Frontal cortex (tissue), 3 donors: ENCODE measurements at regions not wholly inside any gene's neighbourhood (a gene's known extent, or its start where the extent isn't known, plus 50 kb on each side); places are given as distances from the start of the nearest gene placed in this dataset.

ENCODE experiments used
- DNase-seq, 2 donors: peaks; one replicate each; pipeline ENCODE4 v3.0.0; 2012; ENCODE audit warnings: low spot score in 2 of 2
- FAIRE-seq: peaks from 2 replicates; lab custom pipeline; 2012; peaks lifted over from hg19 to GRCh38; lab: Jason Lieb, UNC
- donor health status: control.
- donor health status: control.
- donor health status: control.

GRCh38 chr6:170125456-170126300, 165.2 kb downstream of the DLL1 start:
- DNase-seq, result no peak
- FAIRE-seq, result no peak

GRCh38 chr6:170124836-170125235, 166.0 kb downstream of the DLL1 start:
- no peak for FAIRE-seq
- no peak for DNase-seq

- DNase-seq, result no peak
- FAIRE-seq, result no peak
Observed at GRCh38 chr6:170124150-170124549, 166.7 kb downstream of the DLL1 start.

GRCh38 chr6:170122651-170123050, 168.2 kb downstream of the DLL1 start:
- DNase-seq, result no peak
- no peak for FAIRE-seq

- no peak for FAIRE-seq
- DNase-seq, result no peak
Observed at GRCh38 chr6:170117111-170117972, 173.5 kb downstream of the DLL1 start.

- no peak for FAIRE-seq
- DNase-seq, result no peak
Observed at GRCh38 chr6:170116636-170117035, 174.2 kb downstream of the DLL1 start.

GRCh38 chr6:170114956-170115855, 175.7 kb downstream of the DLL1 start:
- DNase-seq, result no peak
- FAIRE-seq, result no peak

- FAIRE-seq, result no peak
- no peak for DNase-seq
Observed at GRCh38 chr6:170114187-170114945, 176.5 kb downstream of the DLL1 start.

- no peak for FAIRE-seq
- no peak for DNase-seq
Observed at GRCh38 chr6:170113141-170113540, 177.7 kb downstream of the DLL1 start.

- DNase-seq (no peak), FAIRE-seq (no peak)
Observed at GRCh38 chr6:170112583-170112860, 178.4 kb downstream of the DLL1 start.

- FAIRE-seq, result no peak
Observed at GRCh38 chr6:170111816-170112582, 178.9 kb downstream of the DLL1 start.

GRCh38 chr6:170111141-170111664, 179.7 kb downstream of the DLL1 start:
- no peak for DNase-seq
- no peak for FAIRE-seq

More at GRCh38 chr6:170111816-170112582, 178.9 kb downstream of the DLL1 start:
- DNase-seq, result no peak

GRCh38 chr6:170110201-170111140, 180.4 kb downstream of the DLL1 start:
- no peak for DNase-seq
- FAIRE-seq, result no peak

- FAIRE-seq, result no peak
- DNase-seq, result no peak
Observed at GRCh38 chr6:170108890-170109587, 181.8 kb downstream of the DLL1 start.

- FAIRE-seq (no peak), DNase-seq (no peak)
Observed at GRCh38 chr6:170108456-170108855, 182.4 kb downstream of the DLL1 start.

GRCh38 chr6:170107606-170108222, 183.2 kb downstream of the DLL1 start:
- DNase-seq (no peak), FAIRE-seq (no peak)
